ENCODE measurements at regions not wholly inside any gene's neighbourhood (a gene's known extent, or its start where the extent isn't known, plus 50 kb on each side); places are given as distances from the start of the nearest gene placed in this dataset.

DNA sequence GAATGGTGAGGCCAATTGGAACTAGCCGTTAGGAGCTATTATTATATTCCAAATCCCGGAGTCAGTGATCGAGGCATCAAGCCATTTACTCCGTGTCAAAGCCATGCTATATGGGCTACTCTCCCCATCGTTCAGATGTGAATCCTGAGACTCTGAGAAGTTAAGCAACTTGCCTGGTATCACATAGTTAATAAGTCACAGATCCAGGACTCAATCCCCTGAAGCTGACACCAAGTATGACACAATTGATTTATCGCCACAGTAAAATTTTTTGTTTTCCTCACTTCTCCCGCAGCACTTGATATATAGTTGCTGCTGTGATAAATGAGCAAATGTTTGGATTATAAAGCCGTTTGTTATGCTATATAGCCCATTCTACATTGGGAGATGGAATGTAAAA is 50.8 kb upstream of the TSHZ2 start:
- no peaks in the 10 kb centered on the region for H3K4me1 ChIP-seq
- H3K4me3 ChIP-seq (replicated peaks in 1 of 3): no peak overlapping the region
- no peaks in the 10 kb centered on the region for H3K36me3 ChIP-seq
- no peak overlapping the region for H3K27ac ChIP-seq
- H3K9me3 ChIP-seq: no peaks in the 10 kb centered on the region
- intact Hi-C loops (cut with DNase I): no loop called here
- no peaks in the 10 kb centered on the region for H3K27me3 ChIP-seq
- DNase-seq: no peak
- TF ChIP-seq CTCF (IDR thresholded peaks at IDR 0.05) (no peak), POLR2A (IDR thresholded peaks at IDR 0.05) (no peak)
- 93 to 94% methylated on average over 8 of the region's 8 CpGs for WGBS, 2 donors

DNA sequence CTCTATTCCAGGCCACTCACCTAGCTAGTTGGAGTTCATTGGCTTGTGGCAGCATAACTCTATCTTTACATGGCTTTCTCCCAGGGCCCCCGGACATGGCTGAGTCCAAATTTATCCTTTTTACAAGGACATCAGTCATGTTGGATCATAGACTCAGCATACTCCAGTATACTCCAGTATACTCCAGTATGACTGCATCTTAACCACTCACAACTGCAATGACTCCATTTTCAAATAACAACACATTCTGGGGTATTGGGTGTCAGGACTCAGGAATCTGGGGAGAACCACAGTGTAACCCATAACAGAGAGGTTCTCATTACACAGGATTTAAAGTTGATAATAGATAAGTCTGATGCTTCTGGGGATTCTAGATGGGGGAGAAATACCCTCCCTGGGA is 53.8 kb upstream of the TSHZ2 start:
- no peaks in the 10 kb centered on the region for H3K36me3 ChIP-seq
- H3K27me3 ChIP-seq: no peaks in the 10 kb centered on the region
- no peaks in the 10 kb centered on the region for H3K4me1 ChIP-seq
- WGBS, 2 donors: 83 to 94% methylated on average over 1 of the region's 1 CpG
- no peaks in the 10 kb centered on the region for H3K9me3 ChIP-seq
- intact Hi-C loops (cut with DNase I): no loop called here
- no peak for DNase-seq
- no peak for TF ChIP-seq CTCF (IDR thresholded peaks at IDR 0.05)
- TF ChIP-seq POLR2A (IDR thresholded peaks at IDR 0.05): no peak
- no peak overlapping the region for H3K4me3 ChIP-seq (replicated peaks in 1 of 3)
- H3K27ac ChIP-seq: no peak overlapping the region

DNA sequence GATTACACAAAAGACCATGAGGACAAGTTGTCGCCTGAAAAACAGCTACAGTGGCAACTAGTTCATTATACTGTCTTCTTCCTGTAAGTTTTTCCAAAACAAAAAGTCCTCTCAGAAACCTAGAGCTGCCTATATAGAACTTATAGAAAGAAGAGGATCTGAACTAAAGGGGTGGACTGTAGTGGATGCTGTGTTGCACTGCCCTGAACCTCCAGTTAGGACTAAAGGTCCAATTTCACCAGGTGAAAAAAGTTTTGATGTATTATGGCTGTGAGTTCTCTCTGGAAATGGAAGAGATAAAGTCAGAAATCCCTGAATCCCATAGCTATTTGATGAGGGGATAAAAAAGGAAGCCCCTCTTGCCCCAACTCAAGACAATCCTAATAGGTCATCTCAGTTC is 56.6 kb upstream of the TSHZ2 start:
- Histone ChIP-seq H3K4me1 (no peaks in the 10 kb centered on the region), H3K27ac (no peak overlapping the region), H3K27me3 (no peaks in the 10 kb centered on the region), H3K9me3 (no peaks in the 10 kb centered on the region), H3K4me3 (replicated peaks in 1 of 3) (no peak overlapping the region), H3K36me3 (no peaks in the 10 kb centered on the region)
- intact Hi-C loops (cut with DNase I): no loop called here
- 94 to 97% methylated on average over 1 of the region's 1 CpG for WGBS, 2 donors
- no peak for DNase-seq
- no peak for TF ChIP-seq POLR2A (IDR thresholded peaks at IDR 0.05)
- no peak for TF ChIP-seq CTCF (IDR thresholded peaks at IDR 0.05)

GRCh38 chr20:52914870-52915269 is 57.3 kb upstream of the TSHZ2 start:
- TF ChIP-seq CTCF (IDR thresholded peaks at IDR 0.05) (no peak), POLR2A (IDR thresholded peaks at IDR 0.05) (no peak)
- Histone ChIP-seq H3K27me3 (no peaks in the 10 kb centered on the region), H3K4me3 (replicated peaks in 1 of 3) (no peak overlapping the region), H3K9me3 (no peaks in the 10 kb centered on the region), H3K27ac (no peak overlapping the region), H3K4me1 (no peaks in the 10 kb centered on the region), H3K36me3 (no peaks in the 10 kb centered on the region)
- intact Hi-C loops (cut with DNase I): no loop called here
- no peak for DNase-seq
- 79 to 81% methylated on average over 2 of the region's 2 CpGs for WGBS, 2 donors

GRCh38 chr20:52913650-52914387 is 58.3 kb upstream of the TSHZ2 start:
- Histone ChIP-seq H3K9me3 (no peaks in the 10 kb centered on the region), H3K27me3 (no peaks in the 10 kb centered on the region), H3K27ac (no peak overlapping the region), H3K4me1 (no peaks in the 10 kb centered on the region), H3K4me3 (replicated peaks in 1 of 3) (no peak overlapping the region), H3K36me3 (no peaks in the 10 kb centered on the region)
- 89 to 94% methylated on average over 3 of the region's 3 CpGs for WGBS, 2 donors
- DNase-seq: no peak
- no peak for TF ChIP-seq POLR2A (IDR thresholded peaks at IDR 0.05)
- TF ChIP-seq CTCF (IDR thresholded peaks at IDR 0.05): no peak
- intact Hi-C loops (cut with DNase I): no loop called here
